ENCODE measurements at regions not wholly inside any gene's neighbourhood (a gene's known extent, or its start where the extent isn't known, plus 50 kb on each side); places are given as distances from the start of the nearest gene placed in this dataset.

GRCh38 chr21:35678393-35678792, 381.9 kb downstream of the SETD4 start:
- TF ChIP-seq, protein P1, sequence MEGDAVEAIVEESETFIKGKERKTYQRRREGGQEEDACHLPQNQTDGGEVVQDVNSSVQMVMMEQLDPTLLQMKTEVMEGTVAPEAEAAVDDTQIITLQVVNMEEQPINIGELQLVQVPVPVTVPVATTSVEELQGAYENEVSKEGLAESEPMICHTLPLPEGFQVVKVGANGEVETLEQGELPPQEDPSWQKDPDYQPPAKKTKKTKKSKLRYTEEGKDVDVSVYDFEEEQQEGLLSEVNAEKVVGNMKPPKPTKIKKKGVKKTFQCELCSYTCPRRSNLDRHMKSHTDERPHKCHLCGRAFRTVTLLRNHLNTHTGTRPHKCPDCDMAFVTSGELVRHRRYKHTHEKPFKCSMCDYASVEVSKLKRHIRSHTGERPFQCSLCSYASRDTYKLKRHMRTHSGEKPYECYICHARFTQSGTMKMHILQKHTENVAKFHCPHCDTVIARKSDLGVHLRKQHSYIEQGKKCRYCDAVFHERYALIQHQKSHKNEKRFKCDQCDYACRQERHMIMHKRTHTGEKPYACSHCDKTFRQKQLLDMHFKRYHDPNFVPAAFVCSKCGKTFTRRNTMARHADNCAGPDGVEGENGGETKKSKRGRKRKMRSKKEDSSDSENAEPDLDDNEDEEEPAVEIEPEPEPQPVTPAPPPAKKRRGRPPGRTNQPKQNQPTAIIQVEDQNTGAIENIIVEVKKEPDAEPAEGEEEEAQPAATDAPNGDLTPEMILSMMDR (IDR thresholded peaks at IDR 0.05), result no peak

DNA sequence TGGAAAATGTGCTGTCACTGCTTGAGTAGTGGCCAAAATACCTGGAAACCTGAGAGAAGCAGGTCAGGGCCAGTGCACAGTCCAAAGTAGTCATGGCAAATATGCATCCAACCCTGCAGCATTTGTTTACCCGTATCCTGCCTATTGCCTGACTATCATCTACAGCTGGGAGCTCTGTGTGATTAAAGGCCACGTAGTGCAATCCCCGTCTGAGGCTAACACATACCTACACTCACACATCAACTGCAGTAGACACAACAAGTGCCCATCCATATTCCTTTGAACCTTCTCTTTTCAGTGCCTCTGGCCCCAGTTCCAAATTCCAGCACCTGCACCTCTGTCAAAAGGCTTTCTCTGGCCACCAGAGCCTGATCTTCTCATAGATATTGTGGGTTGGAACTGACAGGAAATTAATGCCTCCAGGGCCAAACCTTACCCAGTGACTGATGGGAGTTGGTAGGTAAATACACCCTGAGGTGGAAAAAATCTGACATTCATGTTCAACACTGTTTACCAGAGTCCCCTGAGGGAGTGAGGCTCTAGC, 383.0 kb downstream of the SETD4 start:
- TF ChIP-seq, protein P1 (IDR thresholded peaks at IDR 0.05), result no peak

DNA sequence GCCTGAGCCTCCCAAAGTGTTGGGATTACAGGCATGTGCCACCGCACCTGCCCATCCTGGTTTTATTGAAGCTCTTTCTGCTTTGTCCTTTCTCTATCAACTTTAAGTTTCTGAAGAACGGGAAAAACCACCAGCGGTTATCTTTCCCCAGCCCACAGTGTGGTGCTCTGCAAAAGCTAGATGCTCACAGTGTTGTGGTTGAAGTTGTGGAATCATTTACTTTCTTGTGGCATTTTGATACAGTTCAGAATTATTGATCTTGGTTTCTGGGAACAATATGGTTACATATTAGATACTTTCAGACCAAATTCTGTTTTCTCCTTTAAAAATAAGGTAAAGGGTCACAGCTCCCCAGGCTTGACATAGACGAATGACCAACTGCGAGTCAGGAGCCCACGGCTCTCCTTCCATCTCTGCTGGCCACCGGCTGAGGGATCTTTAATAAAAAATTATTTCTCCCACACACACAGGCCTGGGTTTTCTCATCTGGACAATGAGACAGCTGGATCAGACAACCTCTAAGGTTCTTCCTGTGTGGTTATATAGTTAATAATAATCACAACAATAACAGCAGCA, 385.3 kb downstream of the SETD4 start:
- TF ChIP-seq, protein P1 (IDR thresholded peaks at IDR 0.05), result no peak

DNA sequence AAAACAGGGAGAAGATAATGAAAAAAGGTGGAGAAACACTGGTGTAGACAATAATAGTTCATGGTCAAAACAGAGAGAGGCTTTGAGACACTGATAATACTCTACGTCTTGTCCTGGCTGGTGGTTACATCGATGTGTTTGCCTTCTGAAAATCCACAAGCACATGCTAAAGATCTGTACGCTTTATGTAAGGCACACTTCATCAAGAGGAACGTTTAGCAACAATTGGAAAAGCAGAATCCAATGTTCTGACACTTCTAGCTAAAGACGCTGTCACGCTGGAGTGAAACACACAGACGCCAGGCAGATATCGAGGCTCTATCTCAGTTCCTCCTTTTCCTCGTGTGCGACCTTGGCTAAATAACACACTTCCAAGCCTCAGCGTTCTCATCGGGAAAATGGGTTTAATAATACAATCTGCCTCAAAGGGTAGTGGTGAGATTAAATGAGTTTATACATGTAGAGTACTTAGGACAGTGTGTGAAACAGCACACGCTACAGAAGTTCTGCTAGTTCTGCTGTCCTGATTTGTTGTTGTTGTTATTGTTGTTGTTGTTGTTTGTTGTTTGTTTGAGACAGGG, 386.1 kb downstream of the SETD4 start:
- TF ChIP-seq, protein P1 (IDR thresholded peaks at IDR 0.05), result no peak

GRCh38 chr21:35672313-35672712, 388.0 kb downstream of the SETD4 start:
- TF ChIP-seq, protein P1 (IDR thresholded peaks at IDR 0.05), result no peak

GRCh38 chr21:35664683-35665082, 395.6 kb downstream of the SETD4 start:
- TF ChIP-seq, protein P1 (IDR thresholded peaks at IDR 0.05), result no peak

GRCh38 chr21:35663856-35664606, 396.3 kb downstream of the SETD4 start:
- TF ChIP-seq, protein P1 (IDR thresholded peaks at IDR 0.05), result no peak
